ENCODE measurements at regions not wholly inside any gene's neighbourhood (a gene's known extent, or its start where the extent isn't known, plus 50 kb on each side); places are given as distances from the start of the nearest gene placed in this dataset.

DNA sequence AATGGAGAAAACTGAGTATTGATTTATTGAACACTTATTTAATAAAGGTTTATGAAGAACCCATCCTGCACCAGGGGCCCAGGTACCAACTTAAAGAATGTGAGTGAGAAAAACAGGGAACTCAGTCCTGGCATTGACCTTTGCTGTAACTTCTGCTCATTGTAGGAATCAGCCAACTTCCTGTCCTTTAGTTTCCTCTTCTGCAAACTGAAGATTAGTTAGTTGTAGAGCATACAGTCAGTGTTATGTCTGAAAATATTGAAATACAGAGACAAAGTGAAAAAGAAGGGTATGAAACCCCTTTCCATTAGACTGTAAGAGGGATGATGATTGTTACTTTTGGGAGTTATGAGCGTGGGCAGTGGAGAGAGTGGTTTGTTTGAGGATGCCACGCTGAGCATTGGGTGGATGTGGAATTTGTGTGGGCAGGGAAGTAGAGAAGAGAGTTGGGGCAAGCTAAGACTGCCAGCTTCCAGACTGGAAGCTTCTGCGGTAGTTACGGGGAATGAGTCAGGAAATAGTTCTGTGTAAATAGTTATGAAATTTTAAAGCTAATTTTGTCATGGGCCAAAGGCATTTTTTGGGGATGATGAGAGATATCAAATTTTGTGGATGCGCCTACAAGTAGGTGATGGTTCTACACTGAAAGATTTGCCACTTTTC lies 89.2 kb downstream of the GPR88 start:
- TF ChIP-seq CTCF (IDR thresholded peaks at IDR 0.05) (no peak), POLR2A (IDR thresholded peaks at IDR 0.05) (no peak)

All from lower leg skin (tissue), 3 donors.